BJ (cell line): ENCODE measurements at regions not wholly inside any gene's neighbourhood (a gene's known extent, or its start where the extent isn't known, plus 50 kb on each side); places are given as distances from the start of the nearest gene placed in this dataset.

Source experiments
- CTCF ChIA-PET: fragments of 350-600 bp; formaldehyde crosslinking; extraction: SDS; loops from one replicate; lab custom pipeline; 2021; ENCODE audit warnings: antibody characterized with exemption, inconsistent platforms; lab: Yijun Ruan, JAX
- POLR2A ChIA-PET: fragments of 300-600 bp; sonication (Branson Sonifier 250); formaldehyde crosslinking; extraction: SDS; loops from one replicate; lab custom pipeline; 2021; ENCODE audit warnings: antibody characterized with exemption; lab: Charles Lee
- DNase-seq: peaks from one replicate; pipeline ENCODE4 v3.0.0-alpha.2; 2011; ENCODE audit warnings: low read depth
- H3K27me3 ChIP-seq: 2 replicates; pipeline ENCODE4 v1.6.0; 2011; ENCODE audit warnings: low read length; ENCODE audit not compliant: control insufficient read depth, insufficient read depth
- H3K36me3 ChIP-seq: 2 replicates; pipeline ENCODE4 v1.5.1; 2011; ENCODE audit warnings: low read length; ENCODE audit not compliant: control insufficient read depth, insufficient read depth
- H3K4me3 ChIP-seq: 2 replicates; pipeline ENCODE4 v1.5.1; 2011; ENCODE audit warnings: low read depth, mild to moderate bottlenecking, control low read depth, low read length
- TF ChIP-seq, protein P1 (sequence below): IDR thresholded peaks from 2 replicates; pipeline ENCODE4 v1.5.1; 2011; ENCODE audit warnings: low read depth, mild to moderate bottlenecking, control low read depth, inconsistent platforms, low read length, moderate library complexity; ENCODE audit not compliant: insufficient read depth

DNA sequence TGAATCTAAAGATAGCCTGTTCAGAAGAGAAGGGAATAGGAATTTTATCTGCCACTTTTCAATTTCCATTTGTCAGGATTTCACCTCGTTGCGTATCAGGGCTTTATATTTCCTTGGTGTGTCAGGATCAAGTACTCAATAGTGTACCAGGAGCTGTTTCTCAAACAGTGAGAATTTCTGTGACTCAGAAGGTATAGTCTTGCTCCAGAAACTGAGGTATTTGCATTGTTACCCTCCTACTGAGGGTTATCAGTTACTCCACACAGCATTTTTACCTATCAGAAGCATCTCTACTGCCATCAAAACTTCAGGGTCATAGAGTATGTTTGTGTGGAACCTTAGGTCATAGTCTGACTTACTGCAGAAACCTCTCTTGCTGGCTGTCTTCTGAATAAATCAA lies 271.7 kb upstream of the EDNRB start:
- TF ChIP-seq, protein P1, sequence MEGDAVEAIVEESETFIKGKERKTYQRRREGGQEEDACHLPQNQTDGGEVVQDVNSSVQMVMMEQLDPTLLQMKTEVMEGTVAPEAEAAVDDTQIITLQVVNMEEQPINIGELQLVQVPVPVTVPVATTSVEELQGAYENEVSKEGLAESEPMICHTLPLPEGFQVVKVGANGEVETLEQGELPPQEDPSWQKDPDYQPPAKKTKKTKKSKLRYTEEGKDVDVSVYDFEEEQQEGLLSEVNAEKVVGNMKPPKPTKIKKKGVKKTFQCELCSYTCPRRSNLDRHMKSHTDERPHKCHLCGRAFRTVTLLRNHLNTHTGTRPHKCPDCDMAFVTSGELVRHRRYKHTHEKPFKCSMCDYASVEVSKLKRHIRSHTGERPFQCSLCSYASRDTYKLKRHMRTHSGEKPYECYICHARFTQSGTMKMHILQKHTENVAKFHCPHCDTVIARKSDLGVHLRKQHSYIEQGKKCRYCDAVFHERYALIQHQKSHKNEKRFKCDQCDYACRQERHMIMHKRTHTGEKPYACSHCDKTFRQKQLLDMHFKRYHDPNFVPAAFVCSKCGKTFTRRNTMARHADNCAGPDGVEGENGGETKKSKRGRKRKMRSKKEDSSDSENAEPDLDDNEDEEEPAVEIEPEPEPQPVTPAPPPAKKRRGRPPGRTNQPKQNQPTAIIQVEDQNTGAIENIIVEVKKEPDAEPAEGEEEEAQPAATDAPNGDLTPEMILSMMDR, result no peak
- ChIA-PET POLR2A (no interaction called here), CTCF (interaction anchor here (0.7 to 1.6 kb wide), 4 partner anchors 12 to 52 kb away, joined by 3 read pairs; no protein-coding TSS in a partner anchor)
- H3K4me3 ChIP-seq, result no peak overlapping the region
- H3K36me3 ChIP-seq, result no peaks in the 10 kb centered on the region
- no peaks in the 10 kb centered on the region for H3K27me3 ChIP-seq
- no peak for DNase-seq

DNA sequence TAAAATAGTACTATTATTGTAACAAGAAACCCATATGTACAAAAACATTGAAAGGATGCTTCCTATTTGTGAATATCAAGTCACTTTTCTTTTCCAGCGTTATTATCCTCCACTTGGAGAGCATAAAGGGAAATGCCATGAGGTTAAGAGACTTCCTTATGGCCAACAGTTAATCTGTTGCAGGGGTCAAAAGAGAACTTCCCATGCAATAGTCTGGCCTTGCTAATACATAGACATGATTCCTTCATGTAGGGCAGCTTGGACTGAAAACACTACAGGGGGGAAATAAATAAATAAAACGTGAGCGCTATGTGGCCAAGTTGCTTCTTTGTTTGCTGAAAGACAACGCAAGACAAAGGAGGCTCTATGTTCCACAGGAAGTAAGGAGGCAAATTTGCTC lies 269.1 kb upstream of the EDNRB start:
- no peaks in the 10 kb centered on the region for H3K36me3 ChIP-seq
- ChIA-PET POLR2A (no interaction called here), CTCF (no interaction called here)
- TF ChIP-seq, protein P1, result no peak
- no peak for DNase-seq
- no peak overlapping the region for H3K4me3 ChIP-seq
- H3K27me3 ChIP-seq, result no peaks in the 10 kb centered on the region

DNA sequence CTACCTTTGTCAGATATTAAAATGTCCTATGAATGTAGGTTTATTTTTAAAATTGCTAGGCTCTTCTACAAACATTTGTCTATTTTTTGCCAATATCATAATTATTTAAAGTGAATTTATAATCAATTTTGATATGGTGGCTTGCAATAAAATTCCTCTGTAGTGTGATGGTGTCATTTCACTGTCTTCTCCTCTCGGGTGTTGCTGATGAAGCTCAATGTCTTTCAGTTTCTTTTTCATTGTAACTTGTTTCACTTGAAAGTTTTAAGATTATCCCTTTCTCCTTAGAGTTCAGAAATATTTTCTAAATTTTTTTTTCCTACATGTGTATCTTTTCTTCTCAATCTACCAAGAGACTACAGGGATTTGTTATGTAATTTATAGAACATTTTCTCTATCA lies 267.1 kb upstream of the EDNRB start:
- no peak for DNase-seq
- TF ChIP-seq, protein P1, result no peak
- Histone ChIP-seq H3K4me3 (no peak overlapping the region), H3K36me3 (no peaks in the 10 kb centered on the region), H3K27me3 (no peaks in the 10 kb centered on the region)
- ChIA-PET POLR2A (no interaction called here), CTCF (no interaction called here)

DNA sequence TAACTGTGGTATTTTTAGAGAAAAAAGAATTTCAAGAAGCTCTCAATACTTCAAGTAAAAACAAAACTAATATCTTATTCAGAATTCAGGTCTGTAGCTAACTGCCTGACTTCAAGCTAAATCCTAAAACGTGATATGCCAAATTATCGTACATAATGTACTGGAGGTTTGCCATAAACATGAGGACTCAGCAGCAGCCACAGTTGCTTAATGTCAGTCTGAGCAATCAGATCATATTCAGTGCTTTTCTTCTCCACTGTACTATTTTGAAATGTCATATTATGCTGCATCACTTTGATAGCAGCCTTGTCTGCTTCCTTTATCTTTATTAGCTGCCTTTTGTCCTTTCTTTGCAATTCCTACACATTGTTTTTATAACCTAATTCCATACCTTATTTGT lies 265.1 kb upstream of the EDNRB start:
- Histone ChIP-seq H3K4me3 (no peak overlapping the region), H3K27me3 (no peaks in the 10 kb centered on the region), H3K36me3 (no peaks in the 10 kb centered on the region)
- TF ChIP-seq, protein P1, result no peak
- POLR2A ChIA-PET, result no interaction called here
- CTCF ChIA-PET, result no interaction called here
- DNase-seq, result no peak

DNA sequence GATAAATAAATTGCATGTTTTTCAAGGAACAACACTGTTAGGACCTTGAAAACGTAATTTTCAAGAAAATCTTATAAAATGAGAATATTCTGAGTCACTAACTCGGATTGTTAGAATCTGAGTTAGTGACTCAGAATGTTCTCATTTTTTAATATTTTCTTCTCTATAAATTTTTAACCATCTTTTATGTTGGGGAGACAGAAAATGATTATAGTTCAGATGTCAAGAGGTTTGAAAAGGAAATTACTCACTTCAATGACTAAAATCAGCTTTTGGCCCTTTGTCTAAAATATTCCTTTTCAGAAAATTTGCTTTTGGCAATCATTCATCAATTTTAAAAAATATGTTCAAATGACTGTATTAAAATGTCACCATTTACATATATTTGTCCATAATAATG lies 264.2 kb upstream of the EDNRB start:
- POLR2A ChIA-PET, result no interaction called here
- H3K27me3 ChIP-seq, result no peaks in the 10 kb centered on the region
- CTCF ChIA-PET, result no interaction called here
- no peaks in the 10 kb centered on the region for H3K36me3 ChIP-seq
- no peak overlapping the region for H3K4me3 ChIP-seq
- TF ChIP-seq, protein P1, result no peak
- DNase-seq, result no peak
